ENCODE measurements at regions not wholly inside any gene's neighbourhood (a gene's known extent, or its start where the extent isn't known, plus 50 kb on each side); places are given as distances from the start of the nearest gene placed in this dataset.
"Not testable (repeated sequence)": the region's sequence is repeated elsewhere in the genome, so short reads cannot be mapped to it uniquely, and the experiment has no call there.

DNA sequence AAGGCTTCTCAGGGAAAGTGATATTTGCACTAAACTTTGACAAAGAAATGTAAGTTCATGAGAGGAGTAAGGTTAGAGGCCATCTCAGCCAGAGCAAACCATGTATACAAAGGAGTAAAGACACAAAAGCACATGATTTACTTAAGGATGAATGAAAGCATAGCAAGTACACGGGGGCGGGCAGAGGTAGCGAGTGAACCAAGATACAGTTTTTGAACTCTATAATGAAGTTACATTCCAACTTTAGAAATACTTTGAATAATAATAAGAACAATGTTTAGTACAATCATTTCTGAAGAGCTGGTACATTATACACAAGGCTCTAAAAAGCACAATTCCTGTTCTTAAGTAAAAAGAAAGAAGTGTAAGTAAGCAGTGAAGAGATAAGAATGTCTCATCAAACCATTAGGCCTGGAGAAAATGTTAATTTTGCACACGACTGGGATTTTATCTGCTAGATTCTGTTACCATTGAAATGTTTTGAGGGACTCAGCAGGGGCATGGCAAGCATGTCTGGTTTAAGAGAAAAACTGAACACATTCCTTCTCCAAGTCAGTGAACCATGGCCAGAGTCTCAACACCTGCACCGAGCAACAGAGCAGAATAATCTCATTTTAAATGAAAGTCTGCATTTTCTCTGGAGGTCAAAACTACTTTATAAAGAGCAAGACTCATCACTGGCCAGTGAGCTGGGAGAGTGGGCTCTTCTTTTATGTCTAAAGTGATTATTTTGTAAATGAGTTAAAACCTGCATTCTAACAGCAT is 147.6 kb upstream of the TRPM3 start:
- Histone ChIP-seq H3K27ac (ENCODE audit: insufficient read depth, low read depth, low read length, poor library complexity, severe bottlenecking) (no peak overlapping the region), H3K4me3 (ENCODE audit: insufficient read depth, low read depth, low read length) (no peak overlapping the region), H3K4me1 (ENCODE audit: control insufficient read depth, insufficient read depth, low read length) (peaks cover 5% of the 10 kb centered on the region), H3K9me3 (ENCODE audit: control insufficient read depth, low read length) (no peaks in the 10 kb centered on the region), H3K36me3 (ENCODE audit: control insufficient read depth, insufficient read depth, low read length) (no peaks in the 10 kb centered on the region), H3K27me3 (ENCODE audit: control insufficient read depth, insufficient read depth, low read length, poor library complexity, severe bottlenecking) (no peaks in the 10 kb centered on the region)
- WGBS, 2 experiments: 70 to 79% methylated on average over 4 of the region's 5 CpGs

DNA sequence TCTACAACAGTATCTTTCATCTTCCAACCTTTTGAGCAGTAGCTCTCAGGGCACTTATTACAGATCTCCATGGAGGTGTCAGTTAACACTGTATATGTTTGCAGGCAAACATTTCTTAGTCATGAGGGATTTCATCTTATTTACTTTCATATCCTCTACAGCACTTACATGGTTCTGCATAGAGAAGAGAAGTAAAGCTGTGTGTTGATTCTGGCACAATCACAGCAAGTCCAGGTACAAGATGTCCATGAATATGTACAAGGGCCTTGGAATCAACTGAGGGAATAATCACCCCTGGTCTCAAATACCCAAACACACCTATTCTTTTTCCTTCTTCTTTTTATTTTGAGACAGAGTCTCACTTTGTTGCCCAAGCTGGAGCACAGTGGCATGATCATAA is 142.0 kb upstream of the TRPM3 start:
- no peaks in the 10 kb centered on the region for H3K4me1 ChIP-seq (ENCODE audit: control insufficient read depth, insufficient read depth, low read length)
- no peak overlapping the region for H3K27ac ChIP-seq (ENCODE audit: insufficient read depth, low read depth, low read length, poor library complexity, severe bottlenecking)
- H3K9me3 ChIP-seq (ENCODE audit: control insufficient read depth, low read length): no peaks in the 10 kb centered on the region
- H3K36me3 ChIP-seq (ENCODE audit: control insufficient read depth, insufficient read depth, low read length): no peaks in the 10 kb centered on the region
- no peak overlapping the region for H3K4me3 ChIP-seq (ENCODE audit: insufficient read depth, low read depth, low read length)
- no peaks in the 10 kb centered on the region for H3K27me3 ChIP-seq (ENCODE audit: control insufficient read depth, insufficient read depth, low read length, poor library complexity, severe bottlenecking)

DNA sequence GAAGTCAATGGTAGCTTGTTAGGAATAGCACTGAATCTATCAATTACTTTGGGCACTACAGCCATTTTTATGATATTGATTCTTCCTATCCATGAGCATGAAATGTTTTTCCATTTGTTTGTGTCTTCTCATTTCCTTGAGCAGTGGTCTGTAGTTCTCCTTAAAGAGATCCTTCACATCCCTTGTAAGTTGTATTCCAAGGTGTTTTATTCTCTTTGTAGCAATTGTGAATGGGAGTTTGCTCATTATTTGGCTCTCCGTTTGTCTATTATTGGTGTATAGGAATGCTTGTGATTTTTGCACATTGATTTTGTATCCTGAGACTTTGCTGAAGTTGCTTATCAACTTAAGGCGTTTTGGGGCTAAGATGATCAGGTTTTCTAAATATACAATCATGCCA is 139.0 kb upstream of the TRPM3 start:
- not testable (repeated sequence) for H3K4me3 ChIP-seq (ENCODE audit: insufficient read depth, low read depth, low read length); H3K27ac ChIP-seq (ENCODE audit: insufficient read depth, low read depth, low read length, poor library complexity, severe bottlenecking); H3K36me3 ChIP-seq (ENCODE audit: control insufficient read depth, insufficient read depth, low read length); H3K4me1 ChIP-seq (ENCODE audit: control insufficient read depth, insufficient read depth, low read length); H3K27me3 ChIP-seq (ENCODE audit: control insufficient read depth, insufficient read depth, low read length, poor library complexity, severe bottlenecking); H3K9me3 ChIP-seq (ENCODE audit: control insufficient read depth, low read length)
- WGBS, 2 experiments: 93% methylated on average over 2 of the region's 2 CpGs

DNA sequence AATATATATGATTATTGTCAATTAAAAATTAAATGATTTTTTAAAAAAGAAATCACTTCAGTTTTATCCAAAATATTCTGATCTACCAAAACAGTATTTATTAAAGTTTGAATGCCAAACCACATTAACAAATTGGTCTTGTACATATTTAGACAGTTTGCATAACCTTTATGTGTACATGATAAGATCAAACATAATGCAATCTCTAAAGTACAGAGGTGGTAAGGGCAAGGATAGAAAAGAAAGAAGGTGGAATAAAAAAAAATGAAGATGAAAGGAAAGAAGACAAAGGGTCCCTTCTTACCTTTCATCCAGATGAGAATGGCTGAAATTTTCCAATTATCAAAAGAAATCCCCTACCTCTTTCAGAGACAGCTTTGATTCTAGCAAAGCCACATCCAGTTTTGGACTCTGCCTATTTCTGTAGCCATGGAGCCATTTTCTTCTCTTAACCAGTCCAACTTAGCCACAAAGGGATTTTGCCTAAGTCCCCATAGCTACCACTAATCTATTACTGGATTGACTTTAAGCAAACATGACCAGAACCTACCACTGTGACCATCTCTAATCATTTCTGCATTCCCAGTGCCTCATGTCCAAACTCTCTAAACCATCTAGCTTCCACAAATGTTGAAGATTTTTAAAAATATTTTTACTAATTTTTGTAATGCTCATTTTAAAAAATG is 133.3 kb upstream of the TRPM3 start:
- Histone ChIP-seq H3K4me3 (ENCODE audit: insufficient read depth, low read depth, low read length) (no peak overlapping the region), H3K36me3 (ENCODE audit: control insufficient read depth, insufficient read depth, low read length) (no peaks in the 10 kb centered on the region), H3K9me3 (ENCODE audit: control insufficient read depth, low read length) (no peaks in the 10 kb centered on the region), H3K27me3 (ENCODE audit: control insufficient read depth, insufficient read depth, low read length, poor library complexity, severe bottlenecking) (no peaks in the 10 kb centered on the region), H3K27ac (ENCODE audit: insufficient read depth, low read depth, low read length, poor library complexity, severe bottlenecking) (no peak overlapping the region), H3K4me1 (ENCODE audit: control insufficient read depth, insufficient read depth, low read length) (no peaks in the 10 kb centered on the region)

DNA sequence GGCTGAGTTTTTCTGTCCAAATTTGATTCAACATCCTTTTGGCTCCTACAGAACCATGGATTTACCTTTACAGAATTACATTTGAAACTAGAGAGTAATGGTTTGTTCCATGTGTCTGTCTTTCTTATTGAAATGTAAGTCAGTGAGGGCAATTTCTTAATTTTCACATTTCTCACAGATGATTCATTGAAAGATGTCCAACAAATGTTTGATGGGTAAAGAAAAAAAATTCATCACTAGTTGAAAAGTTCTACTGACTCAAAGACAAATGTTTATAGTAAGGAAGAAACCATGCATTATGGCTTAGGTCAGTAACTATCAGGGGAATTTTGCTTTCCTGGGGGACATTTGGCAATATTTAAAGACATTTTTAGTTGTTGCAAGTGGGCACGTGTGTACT is 131.6 kb upstream of the TRPM3 start:
- WGBS, 2 experiments: 73 to 80% methylated on average over 1 of the region's 1 CpG
- no peaks in the 10 kb centered on the region for H3K9me3 ChIP-seq (ENCODE audit: control insufficient read depth, low read length)
- H3K27ac ChIP-seq (ENCODE audit: insufficient read depth, low read depth, low read length, poor library complexity, severe bottlenecking): no peak overlapping the region
- no peaks in the 10 kb centered on the region for H3K4me1 ChIP-seq (ENCODE audit: control insufficient read depth, insufficient read depth, low read length)
- no peaks in the 10 kb centered on the region for H3K36me3 ChIP-seq (ENCODE audit: control insufficient read depth, insufficient read depth, low read length)
- H3K4me3 ChIP-seq (ENCODE audit: insufficient read depth, low read depth, low read length): no peak overlapping the region
- no peaks in the 10 kb centered on the region for H3K27me3 ChIP-seq (ENCODE audit: control insufficient read depth, insufficient read depth, low read length, poor library complexity, severe bottlenecking)

DNA sequence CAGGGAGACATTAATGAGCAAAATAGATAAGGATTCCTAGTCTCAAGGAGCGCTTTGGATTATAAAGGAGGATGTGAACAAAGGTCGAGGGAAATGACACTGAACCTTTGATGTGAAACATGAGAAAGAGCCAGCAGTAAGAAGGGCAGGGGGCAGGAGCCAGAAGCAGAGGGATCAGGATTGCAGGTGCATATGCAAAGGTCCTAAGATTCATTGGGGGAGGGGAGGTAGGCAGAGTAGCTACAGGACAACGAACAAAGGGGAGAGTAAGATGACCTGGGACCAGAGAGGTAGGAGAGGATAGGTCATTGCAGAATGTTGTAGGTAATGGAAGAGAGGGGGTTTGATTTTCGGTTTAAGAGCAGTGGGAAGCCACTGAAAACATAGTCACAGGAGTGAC is 129.2 kb upstream of the TRPM3 start:
- Histone ChIP-seq H3K27ac (ENCODE audit: insufficient read depth, low read depth, low read length, poor library complexity, severe bottlenecking) (no peak overlapping the region), H3K4me3 (ENCODE audit: insufficient read depth, low read depth, low read length) (no peak overlapping the region), H3K27me3 (ENCODE audit: control insufficient read depth, insufficient read depth, low read length, poor library complexity, severe bottlenecking) (no peaks in the 10 kb centered on the region), H3K36me3 (ENCODE audit: control insufficient read depth, insufficient read depth, low read length) (no peaks in the 10 kb centered on the region), H3K4me1 (ENCODE audit: control insufficient read depth, insufficient read depth, low read length) (peaks cover 5% of the 10 kb centered on the region), H3K9me3 (ENCODE audit: control insufficient read depth, low read length) (no peaks in the 10 kb centered on the region)
- WGBS, 2 experiments: 19 to 23% methylated on average over 4 of the region's 4 CpGs

DNA sequence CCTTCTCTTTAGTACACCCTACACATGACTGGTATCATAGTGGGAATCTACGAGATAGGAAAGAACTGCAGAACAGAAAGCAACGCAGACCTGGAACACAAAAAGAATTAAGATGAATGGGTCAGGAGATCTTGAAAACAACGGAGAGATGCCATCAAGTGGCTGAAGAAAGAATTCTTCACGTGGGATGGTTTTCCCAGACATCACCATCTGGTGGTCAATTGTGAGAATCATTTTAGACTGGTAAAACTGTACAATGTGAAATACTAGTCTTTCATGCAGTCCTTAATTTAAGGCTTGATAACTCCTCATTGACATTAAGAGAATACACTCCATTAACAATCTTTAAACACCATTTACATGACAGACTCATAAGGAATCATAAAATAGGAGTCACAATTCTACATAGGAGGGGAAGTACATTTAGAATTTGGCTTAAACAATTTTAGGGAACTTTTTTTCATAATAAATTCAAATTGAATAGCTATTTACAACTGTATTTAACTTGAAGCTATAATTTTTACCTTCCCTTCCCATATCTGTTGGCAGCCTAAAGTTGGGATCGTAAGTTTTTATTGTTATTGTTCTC is 128.4 kb upstream of the TRPM3 start:
- Histone ChIP-seq H3K27me3 (ENCODE audit: control insufficient read depth, insufficient read depth, low read length, poor library complexity, severe bottlenecking) (no peaks in the 10 kb centered on the region), H3K4me1 (ENCODE audit: control insufficient read depth, insufficient read depth, low read length) (peaks cover 8% of the 10 kb centered on the region), H3K9me3 (ENCODE audit: control insufficient read depth, low read length) (no peaks in the 10 kb centered on the region), H3K36me3 (ENCODE audit: control insufficient read depth, insufficient read depth, low read length) (no peaks in the 10 kb centered on the region), H3K27ac (ENCODE audit: insufficient read depth, low read depth, low read length, poor library complexity, severe bottlenecking) (no peak overlapping the region), H3K4me3 (ENCODE audit: insufficient read depth, low read depth, low read length) (no peak overlapping the region)
- WGBS, 2 experiments: 14 to 17% methylated on average over 4 of the region's 5 CpGs

DNA sequence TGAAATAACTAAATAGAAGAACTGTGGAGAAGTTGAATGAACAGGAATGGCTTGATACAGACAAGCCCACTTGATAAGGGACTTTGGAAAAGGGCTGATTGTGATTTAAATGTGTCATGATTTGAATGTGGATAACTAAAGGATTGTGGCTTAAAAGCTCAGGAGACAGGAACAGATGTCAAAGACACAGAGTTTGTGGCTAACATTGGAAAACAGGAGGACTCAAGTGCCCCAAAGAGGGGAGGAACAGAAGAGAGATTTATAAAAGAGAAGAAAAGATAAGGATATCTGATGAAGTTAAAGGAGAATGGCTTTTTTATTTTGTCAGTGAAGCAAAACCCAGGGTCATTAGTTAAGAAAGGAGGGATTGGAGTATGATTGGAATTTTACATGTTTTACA is 124.2 kb upstream of the TRPM3 start:
- no peak overlapping the region for H3K27ac ChIP-seq (ENCODE audit: insufficient read depth, low read depth, low read length, poor library complexity, severe bottlenecking)
- no peak overlapping the region for H3K4me3 ChIP-seq (ENCODE audit: insufficient read depth, low read depth, low read length)
- H3K4me1 ChIP-seq (ENCODE audit: control insufficient read depth, insufficient read depth, low read length): peaks cover 21% of the 10 kb centered on the region
- no peaks in the 10 kb centered on the region for H3K27me3 ChIP-seq (ENCODE audit: control insufficient read depth, insufficient read depth, low read length, poor library complexity, severe bottlenecking)
- no peaks in the 10 kb centered on the region for H3K9me3 ChIP-seq (ENCODE audit: control insufficient read depth, low read length)
- no peaks in the 10 kb centered on the region for H3K36me3 ChIP-seq (ENCODE audit: control insufficient read depth, insufficient read depth, low read length)

DNA sequence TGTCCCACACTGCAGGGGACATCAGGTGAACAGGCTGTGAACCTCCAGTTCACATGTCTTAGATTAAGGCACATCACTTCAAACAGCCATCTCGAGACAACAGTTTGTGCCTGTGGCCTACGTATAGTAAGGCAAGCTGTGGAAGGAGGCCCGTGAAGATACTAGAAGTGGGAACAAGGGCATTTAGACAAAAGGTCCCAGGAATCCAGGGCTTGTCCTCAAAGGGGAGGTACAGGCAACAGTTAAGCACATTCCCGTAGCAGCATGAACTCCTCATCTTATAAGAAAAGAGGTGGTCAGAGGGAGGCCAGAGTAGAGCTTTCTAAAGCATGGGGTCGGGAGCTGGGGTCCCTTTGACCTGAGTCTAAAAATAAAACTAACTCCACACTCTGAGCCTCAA is 122.5 kb upstream of the TRPM3 start:
- H3K4me1 ChIP-seq (ENCODE audit: control insufficient read depth, insufficient read depth, low read length): peaks cover 21% of the 10 kb centered on the region
- WGBS, 2 experiments: 7% methylated on average over 5 of the region's 5 CpGs
- no peak overlapping the region for H3K4me3 ChIP-seq (ENCODE audit: insufficient read depth, low read depth, low read length)
- no peaks in the 10 kb centered on the region for H3K36me3 ChIP-seq (ENCODE audit: control insufficient read depth, insufficient read depth, low read length)
- H3K27me3 ChIP-seq (ENCODE audit: control insufficient read depth, insufficient read depth, low read length, poor library complexity, severe bottlenecking): no peaks in the 10 kb centered on the region
- no peak overlapping the region for H3K27ac ChIP-seq (ENCODE audit: insufficient read depth, low read depth, low read length, poor library complexity, severe bottlenecking)
- H3K9me3 ChIP-seq (ENCODE audit: control insufficient read depth, low read length): no peaks in the 10 kb centered on the region

DNA sequence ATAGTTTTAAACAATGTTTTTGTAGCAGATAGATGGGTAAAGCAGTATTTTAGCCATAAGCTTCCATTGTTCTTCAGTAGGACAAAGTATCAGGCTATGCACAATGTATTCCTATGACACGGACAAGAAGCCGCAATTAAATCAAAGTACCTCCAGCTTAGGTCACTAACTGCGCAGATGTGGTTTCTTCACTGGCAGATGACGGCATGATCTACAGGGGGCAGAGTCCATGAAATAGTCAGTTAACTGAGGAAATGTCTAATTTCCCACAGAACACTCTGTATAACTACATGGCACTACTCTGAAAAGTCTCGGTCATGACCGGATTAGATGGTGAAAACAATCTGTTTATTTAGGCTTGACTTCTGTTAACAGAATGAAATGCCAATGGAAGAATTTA is 120.7 kb upstream of the TRPM3 start:
- H3K27ac ChIP-seq (ENCODE audit: insufficient read depth, low read depth, low read length, poor library complexity, severe bottlenecking): no peak overlapping the region
- H3K4me1 ChIP-seq (ENCODE audit: control insufficient read depth, insufficient read depth, low read length): peaks cover 21% of the 10 kb centered on the region
- WGBS, 2 experiments: 94 to 96% methylated on average over 6 of the region's 6 CpGs
- no peaks in the 10 kb centered on the region for H3K9me3 ChIP-seq (ENCODE audit: control insufficient read depth, low read length)
- no peak overlapping the region for H3K4me3 ChIP-seq (ENCODE audit: insufficient read depth, low read depth, low read length)
- no peaks in the 10 kb centered on the region for H3K36me3 ChIP-seq (ENCODE audit: control insufficient read depth, insufficient read depth, low read length)
- no peaks in the 10 kb centered on the region for H3K27me3 ChIP-seq (ENCODE audit: control insufficient read depth, insufficient read depth, low read length, poor library complexity, severe bottlenecking)

All from ectodermal cell (in vitro differentiated cells).